GM10266 (cell line): ENCODE measurements at regions not wholly inside any gene's neighbourhood (a gene's known extent, or its start where the extent isn't known, plus 50 kb on each side); places are given as distances from the start of the nearest gene placed in this dataset.

Experiments used
- DNase-seq: peaks from one replicate; pipeline ENCODE4 v3.0.0; 2012; ENCODE audit errors: extremely low spot score
- CTCF ChIP-seq: IDR thresholded peaks from 2 replicates; pipeline ENCODE4 v1.5.1; 2012; ENCODE audit warnings: mild to moderate bottlenecking, low read depth; ENCODE audit not compliant: control insufficient read depth, insufficient read depth; ENCODE audit errors: missing control alignments

GRCh38 chrY:8386053-8386452 lies 951.2 kb upstream of the TSPY4 start:
- no peak for TF ChIP-seq CTCF
- DNase-seq, result no peak

DNA sequence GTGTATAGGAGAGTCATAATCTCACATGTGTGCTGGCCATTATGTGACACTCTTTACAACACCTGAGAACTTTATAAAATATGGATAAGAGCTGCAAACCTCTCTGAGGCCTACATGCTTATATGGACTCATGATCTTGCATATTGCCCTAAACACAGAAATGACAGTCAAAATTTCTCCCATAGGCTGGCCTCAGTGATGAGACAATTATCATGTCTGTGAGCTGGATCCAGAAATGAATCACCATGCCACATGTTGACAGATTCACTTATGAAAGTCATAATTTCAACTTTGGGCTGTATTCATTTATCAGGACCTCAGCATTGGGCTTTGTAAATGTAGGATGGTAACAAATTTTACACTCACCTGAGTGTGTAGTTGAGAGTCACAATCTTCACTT lies 948.8 kb upstream of the TSPY4 start:
- no peak for TF ChIP-seq CTCF

GRCh38 chrY:8390310-8390709 lies 947.0 kb upstream of the TSPY4 start:
- no peak for DNase-seq
- TF ChIP-seq CTCF, result no peak

More for the DNA sequence above, 948.8 kb upstream of the TSPY4 start:
- DNase-seq, result no peak

DNA sequence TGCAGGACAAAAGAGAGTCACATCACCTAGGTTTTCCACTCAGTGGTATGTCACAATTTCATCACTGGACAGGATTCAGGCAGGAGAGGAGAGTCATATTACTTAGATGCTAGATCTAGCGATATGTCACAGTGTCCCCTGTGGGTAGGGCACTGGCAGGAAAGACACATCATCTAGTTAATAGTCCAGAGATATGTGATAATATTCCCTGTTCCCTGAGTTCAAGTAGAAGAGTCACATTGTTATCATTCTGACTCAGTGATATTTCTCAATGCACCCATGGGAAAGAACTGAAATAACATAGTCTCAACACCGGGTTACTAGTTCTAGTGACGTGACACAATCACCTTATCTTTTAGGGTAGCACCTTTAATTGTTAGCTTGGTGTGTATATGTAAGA lies 944.0 kb upstream of the TSPY4 start:
- TF ChIP-seq CTCF, result no peak
- no peak for DNase-seq

GRCh38 chrY:8422906-8423305 lies 914.4 kb upstream of the TSPY4 start:
- TF ChIP-seq CTCF, result no peak
- DNase-seq, result no peak

GRCh38 chrY:8426433-8426832 lies 910.8 kb upstream of the TSPY4 start:
- no peak for DNase-seq
- no peak for TF ChIP-seq CTCF

DNA sequence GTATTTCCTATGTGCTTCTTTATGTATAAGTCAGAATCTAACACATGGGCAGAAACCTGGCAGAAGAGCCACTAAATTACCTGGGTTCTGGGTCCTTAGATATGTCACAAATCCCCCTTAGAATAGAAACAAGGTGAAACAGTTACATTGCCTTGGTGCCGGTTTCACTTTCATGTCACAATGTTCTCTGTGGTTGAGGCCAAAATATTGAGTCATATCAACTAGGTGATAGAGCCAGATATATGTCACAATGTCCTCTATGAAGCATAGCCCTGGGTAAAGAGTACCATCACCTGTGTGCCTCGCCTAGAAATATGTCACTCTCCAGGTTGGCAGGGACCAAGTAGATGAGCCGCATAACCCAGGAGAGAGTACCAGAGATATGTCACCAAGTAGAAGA lies 899.8 kb upstream of the TSPY4 start:
- DNase-seq, result no peak
- no peak for TF ChIP-seq CTCF
